ENCODE measurements at regions not wholly inside any gene's neighbourhood (a gene's known extent, or its start where the extent isn't known, plus 50 kb on each side); places are given as distances from the start of the nearest gene placed in this dataset.

DNA sequence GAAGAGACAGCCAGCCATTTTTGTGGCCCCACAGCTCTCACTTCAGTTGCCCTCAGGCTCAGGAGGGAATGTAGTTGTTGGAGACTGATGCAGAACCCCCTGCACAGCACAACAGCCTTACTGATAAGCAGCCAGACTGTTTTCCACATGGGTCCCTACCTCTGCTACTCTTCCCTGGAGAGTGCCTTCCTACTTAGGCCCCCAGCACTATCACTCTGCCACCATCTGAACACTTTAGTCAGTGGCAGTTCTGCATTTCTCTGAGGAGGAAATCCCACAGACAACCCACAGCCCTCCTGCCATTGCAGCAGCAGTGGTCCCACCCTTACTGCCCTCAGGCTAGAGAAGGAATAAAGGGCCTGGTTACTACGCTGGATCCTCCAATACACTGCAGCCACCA, 61.8 kb upstream of the PTPRD start:
- H3K9me3 ChIP-seq (ENCODE audit: low read depth, low read length) = no peaks in the 10 kb centered on the region
- TF ChIP-seq, protein P1, sequence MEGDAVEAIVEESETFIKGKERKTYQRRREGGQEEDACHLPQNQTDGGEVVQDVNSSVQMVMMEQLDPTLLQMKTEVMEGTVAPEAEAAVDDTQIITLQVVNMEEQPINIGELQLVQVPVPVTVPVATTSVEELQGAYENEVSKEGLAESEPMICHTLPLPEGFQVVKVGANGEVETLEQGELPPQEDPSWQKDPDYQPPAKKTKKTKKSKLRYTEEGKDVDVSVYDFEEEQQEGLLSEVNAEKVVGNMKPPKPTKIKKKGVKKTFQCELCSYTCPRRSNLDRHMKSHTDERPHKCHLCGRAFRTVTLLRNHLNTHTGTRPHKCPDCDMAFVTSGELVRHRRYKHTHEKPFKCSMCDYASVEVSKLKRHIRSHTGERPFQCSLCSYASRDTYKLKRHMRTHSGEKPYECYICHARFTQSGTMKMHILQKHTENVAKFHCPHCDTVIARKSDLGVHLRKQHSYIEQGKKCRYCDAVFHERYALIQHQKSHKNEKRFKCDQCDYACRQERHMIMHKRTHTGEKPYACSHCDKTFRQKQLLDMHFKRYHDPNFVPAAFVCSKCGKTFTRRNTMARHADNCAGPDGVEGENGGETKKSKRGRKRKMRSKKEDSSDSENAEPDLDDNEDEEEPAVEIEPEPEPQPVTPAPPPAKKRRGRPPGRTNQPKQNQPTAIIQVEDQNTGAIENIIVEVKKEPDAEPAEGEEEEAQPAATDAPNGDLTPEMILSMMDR (IDR thresholded peaks at IDR 0.05; ENCODE audit: extremely low read depth, low read depth, low read length) = no peak

GRCh38 chr9:10678010-10678409, 65.2 kb upstream of the PTPRD start:
- no peaks in the 10 kb centered on the region for H3K36me3 ChIP-seq (ENCODE audit: insufficient read depth, low read length)
- H3K4me3 ChIP-seq (ENCODE audit: insufficient read depth, low read length) = no peak overlapping the region
- no peaks in the 10 kb centered on the region for H3K27me3 ChIP-seq (ENCODE audit: insufficient read depth, low read length)
- no peaks in the 10 kb centered on the region for H3K79me2 ChIP-seq (ENCODE audit: insufficient read depth, low read length)
- H3K9me3 ChIP-seq (ENCODE audit: low read depth, low read length) = no peaks in the 10 kb centered on the region
- H3K27ac ChIP-seq (ENCODE audit: low read depth, low read length) = no peak overlapping the region
- no peak overlapping the region for H2AFZ ChIP-seq (ENCODE audit: low read length)
- TF ChIP-seq, protein P1 (IDR thresholded peaks at IDR 0.05; ENCODE audit: extremely low read depth, low read depth, low read length) = no peak
- DNase-seq (ENCODE audit: insufficient read length, low spot score, missing footprints) = no peak
- no peaks in the 10 kb centered on the region for H3K4me1 ChIP-seq (ENCODE audit: insufficient read depth, low read length)
- H3K4me2 ChIP-seq (ENCODE audit: insufficient read depth, low read length) = no peak overlapping the region
- no peaks in the 10 kb centered on the region for H4K20me1 ChIP-seq (ENCODE audit: insufficient read depth, low read length)

More for the DNA sequence above, 61.8 kb upstream of the PTPRD start:
- Histone ChIP-seq H3K79me2 (ENCODE audit: insufficient read depth, low read length) (no peaks in the 10 kb centered on the region), H4K20me1 (ENCODE audit: insufficient read depth, low read length) (no peaks in the 10 kb centered on the region), H3K4me2 (ENCODE audit: insufficient read depth, low read length) (no peak overlapping the region), H3K4me1 (ENCODE audit: insufficient read depth, low read length) (no peaks in the 10 kb centered on the region), H3K4me3 (ENCODE audit: insufficient read depth, low read length) (no peak overlapping the region), H3K36me3 (ENCODE audit: insufficient read depth, low read length) (no peaks in the 10 kb centered on the region), H2AFZ (ENCODE audit: low read length) (no peak overlapping the region), H3K27me3 (ENCODE audit: insufficient read depth, low read length) (no peaks in the 10 kb centered on the region), H3K27ac (ENCODE audit: low read depth, low read length) (no peak overlapping the region)
- DNase-seq (ENCODE audit: insufficient read length, low spot score, missing footprints) = no peak

DNA sequence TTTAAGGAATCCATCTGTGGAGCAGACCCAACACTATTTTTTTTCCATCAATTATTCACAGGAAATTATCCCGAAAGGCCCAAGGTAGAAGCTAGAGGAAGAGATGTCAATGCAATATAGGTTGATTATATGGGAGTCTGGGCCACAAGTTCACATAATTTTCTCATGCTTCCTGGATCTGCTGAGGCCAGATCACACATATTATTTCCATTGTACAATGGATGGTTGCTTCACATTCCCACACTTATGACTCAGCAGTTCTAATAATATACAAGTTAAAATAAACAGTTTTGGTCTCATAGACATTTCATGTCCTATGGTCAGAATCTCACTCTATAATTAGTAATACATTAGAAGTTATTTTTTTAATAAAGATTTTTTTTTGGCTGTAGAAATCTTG, 66.0 kb upstream of the PTPRD start:
- Histone ChIP-seq H3K27me3 (ENCODE audit: insufficient read depth, low read length) (no peaks in the 10 kb centered on the region), H3K4me2 (ENCODE audit: insufficient read depth, low read length) (no peak overlapping the region), H4K20me1 (ENCODE audit: insufficient read depth, low read length) (no peaks in the 10 kb centered on the region), H3K36me3 (ENCODE audit: insufficient read depth, low read length) (no peaks in the 10 kb centered on the region), H3K4me3 (ENCODE audit: insufficient read depth, low read length) (no peak overlapping the region), H3K79me2 (ENCODE audit: insufficient read depth, low read length) (no peaks in the 10 kb centered on the region), H3K4me1 (ENCODE audit: insufficient read depth, low read length) (no peaks in the 10 kb centered on the region), H3K9me3 (ENCODE audit: low read depth, low read length) (no peaks in the 10 kb centered on the region), H3K27ac (ENCODE audit: low read depth, low read length) (no peak overlapping the region), H2AFZ (ENCODE audit: low read length) (no peak overlapping the region)
- TF ChIP-seq, protein P1 (IDR thresholded peaks at IDR 0.05; ENCODE audit: extremely low read depth, low read depth, low read length) = no peak
- DNase-seq (ENCODE audit: insufficient read length, low spot score, missing footprints) = peak; percentile 6

DNA sequence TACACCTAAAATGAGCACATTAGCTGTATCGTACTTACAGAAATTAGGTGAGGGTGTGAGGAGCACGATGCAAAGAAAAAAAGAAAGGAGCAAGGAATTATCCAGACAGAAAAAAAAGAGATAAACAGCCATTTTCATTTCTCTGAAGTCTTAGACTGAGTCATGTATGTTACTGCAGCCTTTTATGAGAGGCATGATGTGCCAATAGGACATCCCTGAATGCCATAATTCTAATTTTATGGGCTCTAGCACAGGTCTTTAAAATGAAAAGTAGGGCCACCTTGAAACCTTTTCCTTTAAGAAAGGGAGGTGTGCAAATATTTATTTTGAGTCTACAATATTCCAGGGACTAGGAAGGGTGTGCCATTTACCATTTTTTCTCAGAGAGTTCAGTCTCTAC, 74.1 kb upstream of the PTPRD start:
- Histone ChIP-seq H3K36me3 (ENCODE audit: insufficient read depth, low read length) (no peaks in the 10 kb centered on the region), H3K9me3 (ENCODE audit: low read depth, low read length) (peaks cover 3% of the 10 kb centered on the region), H3K27ac (ENCODE audit: low read depth, low read length) (no peak overlapping the region), H3K4me1 (ENCODE audit: insufficient read depth, low read length) (no peaks in the 10 kb centered on the region), H3K27me3 (ENCODE audit: insufficient read depth, low read length) (no peaks in the 10 kb centered on the region), H2AFZ (ENCODE audit: low read length) (no peak overlapping the region), H3K4me2 (ENCODE audit: insufficient read depth, low read length) (no peak overlapping the region), H4K20me1 (ENCODE audit: insufficient read depth, low read length) (no peaks in the 10 kb centered on the region), H3K4me3 (ENCODE audit: insufficient read depth, low read length) (no peak overlapping the region), H3K79me2 (ENCODE audit: insufficient read depth, low read length) (no peaks in the 10 kb centered on the region)
- TF ChIP-seq, protein P1 (IDR thresholded peaks at IDR 0.05; ENCODE audit: extremely low read depth, low read depth, low read length) = no peak
- no peak for DNase-seq (ENCODE audit: insufficient read length, low spot score, missing footprints)

Measured in osteoblast (primary cell).